GM06990 (cell line): ENCODE measurements at regions not wholly inside any gene's neighbourhood (a gene's known extent, or its start where the extent isn't known, plus 50 kb on each side); places are given as distances from the start of the nearest gene placed in this dataset.

Experiments
- DNase-seq: peaks from one replicate; pipeline ENCODE4 v3.0.0-alpha.2; 2011; ENCODE audit not compliant: insufficient read length; ENCODE audit errors: extremely low read depth
- H3K27me3 ChIP-seq: replicated peaks from 2 replicates; pipeline ENCODE4 v1.6.0; 2011; ENCODE audit warnings: low read length; ENCODE audit not compliant: control insufficient read depth, insufficient read depth
- H3K36me3 ChIP-seq: 2 replicates; pipeline ENCODE4 v1.5.1; 2011; ENCODE audit warnings: low read length; ENCODE audit not compliant: control insufficient read depth, insufficient read depth
- H3K4me3 ChIP-seq: replicated peaks from 2 replicates; pipeline ENCODE4 v1.5.1; 2011; ENCODE audit warnings: low read depth, mild to moderate bottlenecking, control low read depth, low read length
- CTCF ChIP-seq: IDR thresholded peaks from 2 replicates; pipeline ENCODE4 v1.5.1; 2011; ENCODE audit warnings: low read length, control low read depth, mild to moderate bottlenecking, inconsistent platforms; ENCODE audit not compliant: insufficient read depth, poor library complexity, severe bottlenecking

GRCh38 chr15:100735129-100736053 is 133.0 kb downstream of the ASB7 start:
- H3K36me3 ChIP-seq, result no peaks in the 10 kb centered on the region
- no peak overlapping the region for H3K4me3 ChIP-seq
- TF ChIP-seq CTCF, result no peak
- DNase-seq, result no peak
- no peaks in the 10 kb centered on the region; the same call in none of the 2 replicates for H3K27me3 ChIP-seq

GRCh38 chr15:100737214-100737613 is 134.8 kb downstream of the ASB7 start:
- no peaks in the 10 kb centered on the region; the same call in none of the 2 replicates for H3K27me3 ChIP-seq
- DNase-seq, result no peak
- no peak for TF ChIP-seq CTCF
- H3K36me3 ChIP-seq, result no peaks in the 10 kb centered on the region
- no peak overlapping the region for H3K4me3 ChIP-seq

- H3K36me3 ChIP-seq, result no peaks in the 10 kb centered on the region
- no peak for DNase-seq
- H3K4me3 ChIP-seq, result no peak overlapping the region
- TF ChIP-seq CTCF, result no peak
- no peaks in the 10 kb centered on the region; the same call in none of the 2 replicates for H3K27me3 ChIP-seq
Measured at GRCh38 chr15:100738614-100739013, 136.2 kb downstream of the ASB7 start.

GRCh38 chr15:100740138-100740537 is 137.7 kb downstream of the ASB7 start:
- DNase-seq, result no peak
- Histone ChIP-seq H3K27me3 (no peaks in the 10 kb centered on the region; the same call in none of the 2 replicates), H3K4me3 (no peak overlapping the region), H3K36me3 (no peaks in the 10 kb centered on the region)
- TF ChIP-seq CTCF, result no peak

DNA sequence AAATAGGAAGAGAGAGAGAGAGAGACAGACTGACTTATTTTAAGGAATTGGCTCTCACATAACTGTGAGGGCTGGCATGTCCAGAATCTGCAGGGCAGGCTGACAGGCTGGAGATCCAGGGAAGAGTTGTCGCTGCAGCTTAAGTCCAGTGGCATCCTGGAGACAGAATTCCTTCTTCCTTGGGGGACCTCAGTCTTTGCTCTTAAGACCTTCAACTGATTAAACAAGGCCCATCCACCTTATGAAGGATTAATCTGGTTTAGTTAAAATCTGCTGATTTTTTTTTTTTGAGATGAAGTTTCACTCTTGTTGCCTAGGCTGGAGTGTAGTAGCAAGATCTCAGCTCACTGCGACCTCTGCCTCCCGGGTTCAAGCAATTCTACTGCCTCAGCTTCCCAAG is 128.0 kb upstream of the ALDH1A3 start:
- Histone ChIP-seq H3K36me3 (no peaks in the 10 kb centered on the region), H3K4me3 (no peak overlapping the region)
- TF ChIP-seq CTCF, result no peak

More for the DNA sequence above, 128.0 kb upstream of the ALDH1A3 start:
- no peak for DNase-seq
- H3K27me3 ChIP-seq, result no peaks in the 10 kb centered on the region
